H9 (cell line): ENCODE measurements at regions not wholly inside any gene's neighbourhood (a gene's known extent, or its start where the extent isn't known, plus 50 kb on each side); places are given as distances from the start of the nearest gene placed in this dataset.

Experiments
- DNase-seq: peaks from one replicate; pipeline ENCODE4 v3.0.0-alpha.2; 2017
- H2AFZ ChIP-seq: one replicate; pipeline ENCODE4 v1.6.1; 2013; ENCODE audit warnings: mild to moderate bottlenecking, low read length, control low read depth, moderate library complexity
- H2AK5ac ChIP-seq: 2 replicates; pipeline ENCODE4 v1.6.1; 2013; ENCODE audit warnings: low read length, control low read depth, mixed read lengths; ENCODE audit not compliant: insufficient read length
- H2BK120ac ChIP-seq: one replicate; pipeline ENCODE4 v1.6.1; 2013; ENCODE audit warnings: low read depth, mild to moderate bottlenecking, low read length, control low read depth, inconsistent platforms; ENCODE audit not compliant: poor library complexity, severe bottlenecking
- H2BK12ac ChIP-seq: 2 replicates; pipeline ENCODE4 v1.6.1; 2013; ENCODE audit warnings: low read length, control low read depth, mixed read lengths, low read depth; ENCODE audit not compliant: insufficient read length
- H2BK15ac ChIP-seq: 2 replicates; pipeline ENCODE4 v1.6.1; 2013; ENCODE audit warnings: low read depth, low read length, control low read depth
- H2BK20ac ChIP-seq: one replicate; pipeline ENCODE4 v1.6.1; 2013; ENCODE audit warnings: low read depth, mild to moderate bottlenecking, low read length, control low read depth, inconsistent platforms; ENCODE audit not compliant: poor library complexity, severe bottlenecking
- H2BK5ac ChIP-seq: 2 replicates; pipeline ENCODE4 v1.6.1; 2013; ENCODE audit warnings: low read length, control low read depth, mixed read lengths; ENCODE audit not compliant: insufficient read length
- H3K14ac ChIP-seq: 2 replicates; pipeline ENCODE4 v1.6.1; 2013; ENCODE audit warnings: low read length, control low read depth; ENCODE audit not compliant: insufficient read depth
- H3K18ac ChIP-seq: 2 replicates; pipeline ENCODE4 v1.6.1; 2013; ENCODE audit warnings: low read depth, mild to moderate bottlenecking, mixed read lengths, low read length, control low read depth; ENCODE audit not compliant: insufficient read length
- H3K23ac ChIP-seq: 2 replicates; pipeline ENCODE4 v1.6.1; 2013; ENCODE audit warnings: low read length, control low read depth, mixed read lengths, low read depth; ENCODE audit not compliant: insufficient read length
- H3K23me2 ChIP-seq: 2 replicates; pipeline ENCODE4 v1.6.1; 2013; ENCODE audit warnings: low read depth, mild to moderate bottlenecking, mixed read lengths, low read length, control low read depth; ENCODE audit not compliant: insufficient read length, poor library complexity, severe bottlenecking
- H3K27ac ChIP-seq: 2 replicates; pipeline ENCODE4 v1.5.1; 2013; ENCODE audit warnings: low read length, control low read depth, mixed read lengths, low read depth; ENCODE audit not compliant: insufficient read length
- H3K27me3 ChIP-seq: 2 replicates; pipeline ENCODE4 v1.6.1; 2013; ENCODE audit warnings: low read length, control low read depth, inconsistent platforms; ENCODE audit not compliant: insufficient read depth
- H3K4ac ChIP-seq: 2 replicates; pipeline ENCODE4 v1.6.1; 2013; ENCODE audit warnings: low read depth, mild to moderate bottlenecking, control low read depth, inconsistent platforms, low read length, moderate library complexity
- H3K4me1 ChIP-seq: 2 replicates; pipeline ENCODE4 v1.6.1; 2013; ENCODE audit warnings: low read length, control low read depth, inconsistent platforms; ENCODE audit not compliant: insufficient read depth
- H3K4me2 ChIP-seq: 2 replicates; pipeline ENCODE4 v1.6.1; 2013; ENCODE audit warnings: low read length, control low read depth, mixed read lengths; ENCODE audit not compliant: insufficient read length, insufficient read depth
- H3K56ac ChIP-seq: 2 replicates; pipeline ENCODE4 v1.6.1; 2013; ENCODE audit warnings: low read depth, mild to moderate bottlenecking, mixed read lengths, low read length, control low read depth; ENCODE audit not compliant: insufficient read length
- H3K79me1 ChIP-seq: 2 replicates; pipeline ENCODE4 v1.6.1; 2013; ENCODE audit warnings: low read depth, mild to moderate bottlenecking, moderate library complexity, low read length, control low read depth, inconsistent platforms; ENCODE audit not compliant: insufficient read depth, poor library complexity, severe bottlenecking
- H3K79me2 ChIP-seq: 2 replicates; pipeline ENCODE4 v1.6.1; 2013; ENCODE audit warnings: low read length, control low read depth, inconsistent platforms; ENCODE audit not compliant: insufficient read depth
- H3K9ac ChIP-seq: 2 replicates; pipeline ENCODE4 v1.6.1; 2013; ENCODE audit warnings: low read length, control low read depth, mixed read lengths; ENCODE audit not compliant: insufficient read length; ENCODE audit errors: extremely low read depth
- H3K9me3 ChIP-seq: one replicate; pipeline ENCODE4 v1.6.1; 2013; ENCODE audit warnings: low read depth, low read length, inconsistent platforms; ENCODE audit not compliant: control insufficient read depth
- H3T11ph ChIP-seq: one replicate; pipeline ENCODE4 v1.6.1; 2013; ENCODE audit warnings: mild to moderate bottlenecking, low read length, control low read depth, inconsistent platforms
- H4K20me1 ChIP-seq: one replicate; pipeline ENCODE4 v1.6.1; 2013; ENCODE audit not compliant: control insufficient read depth, insufficient read length, insufficient read depth
- H4K5ac ChIP-seq: 2 replicates; pipeline ENCODE4 v1.6.1; 2013; ENCODE audit warnings: low read depth, mild to moderate bottlenecking, mixed read lengths, low read length, control low read depth; ENCODE audit not compliant: insufficient read length
- H4K8ac ChIP-seq: replicated peaks from 2 replicates; pipeline ENCODE4 v1.6.1; 2013; ENCODE audit warnings: low read length, control low read depth, mixed read lengths, low read depth; ENCODE audit not compliant: insufficient read length
- H4K91ac ChIP-seq: 2 replicates; pipeline ENCODE4 v1.6.1; 2013; ENCODE audit warnings: low read depth, mild to moderate bottlenecking, moderate library complexity, mixed read lengths, low read length, control low read depth; ENCODE audit not compliant: insufficient read length
- H3K27ac Mint-ChIP-seq, 3 experiments: 2 replicates in 2 of 3; 3 replicates in 1 of 3; pipeline ENCODE4 v1.8.0; 2020 to 2021; ENCODE audit warnings: mixed read lengths in 3 of 3, mild to moderate bottlenecking in 1 of 3, moderate library complexity in 1 of 3
- H3K27me3 Mint-ChIP-seq: 2 replicates; pipeline ENCODE4 v1.8.0; 2021; ENCODE audit warnings: low read depth, mild to moderate bottlenecking, moderate library complexity, mixed read lengths
- H3K36me3 Mint-ChIP-seq, 3 experiments: 2 replicates in 2 of 3; 3 replicates in 1 of 3; pipeline ENCODE4 v1.8.0; 2020 to 2021; ENCODE audit warnings: low read depth in 3 of 3, mixed read lengths in 3 of 3; ENCODE audit not compliant: insufficient read depth in 1 of 3
- H3K4me1 Mint-ChIP-seq, 2 experiments: 2 replicates each; pipeline ENCODE4 v1.8.0; 2020; ENCODE audit warnings: mixed read lengths in 2 of 2
- H3K4me3 Mint-ChIP-seq, 2 experiments: 2 replicates in 1 of 2; 3 replicates in 1 of 2; pipeline ENCODE4 v1.8.0; 2020 to 2021; ENCODE audit warnings: mild to moderate bottlenecking in 2 of 2, mixed read lengths in 2 of 2, moderate library complexity in 1 of 2
- H3K9me3 Mint-ChIP-seq, 2 experiments: 2 replicates in 1 of 2; 3 replicates in 1 of 2; pipeline ENCODE4 v1.8.0; 2020; ENCODE audit warnings: mild to moderate bottlenecking in 2 of 2, mixed read lengths in 2 of 2, moderate library complexity in 1 of 2
- WGBS: extraction: QIAGEN DNeasy Blood & Tissue Kit; methylation state at CpG from one replicate; pipeline ENCODE4 v1.1.7; 2013; ENCODE audit warnings: missing lambda C conversion rate, low lambda C conversion rate, mixed read lengths; ENCODE audit not compliant: insufficient read length; ENCODE audit errors: extremely low coverage; 5-methylcytosine and 5-hydroxymethylcytosine counted together
- TF ChIP-seq, protein P1 (sequence below): fragments of 200-600 bp; sonication (generic); conservative IDR thresholded peaks from 3 replicates; pipeline ENCODE4 v1.8.0; 2021; ENCODE audit warnings: antibody characterized with exemption, mild to moderate bottlenecking

GRCh38 chrX:118251271-118251670 lies 94.6 kb upstream of the WDR44 start:
- H4K8ac ChIP-seq, result no peak overlapping the region
- no peaks in the 10 kb centered on the region for H3K9me3 ChIP-seq
- TF ChIP-seq, protein P1, sequence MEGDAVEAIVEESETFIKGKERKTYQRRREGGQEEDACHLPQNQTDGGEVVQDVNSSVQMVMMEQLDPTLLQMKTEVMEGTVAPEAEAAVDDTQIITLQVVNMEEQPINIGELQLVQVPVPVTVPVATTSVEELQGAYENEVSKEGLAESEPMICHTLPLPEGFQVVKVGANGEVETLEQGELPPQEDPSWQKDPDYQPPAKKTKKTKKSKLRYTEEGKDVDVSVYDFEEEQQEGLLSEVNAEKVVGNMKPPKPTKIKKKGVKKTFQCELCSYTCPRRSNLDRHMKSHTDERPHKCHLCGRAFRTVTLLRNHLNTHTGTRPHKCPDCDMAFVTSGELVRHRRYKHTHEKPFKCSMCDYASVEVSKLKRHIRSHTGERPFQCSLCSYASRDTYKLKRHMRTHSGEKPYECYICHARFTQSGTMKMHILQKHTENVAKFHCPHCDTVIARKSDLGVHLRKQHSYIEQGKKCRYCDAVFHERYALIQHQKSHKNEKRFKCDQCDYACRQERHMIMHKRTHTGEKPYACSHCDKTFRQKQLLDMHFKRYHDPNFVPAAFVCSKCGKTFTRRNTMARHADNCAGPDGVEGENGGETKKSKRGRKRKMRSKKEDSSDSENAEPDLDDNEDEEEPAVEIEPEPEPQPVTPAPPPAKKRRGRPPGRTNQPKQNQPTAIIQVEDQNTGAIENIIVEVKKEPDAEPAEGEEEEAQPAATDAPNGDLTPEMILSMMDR, result no peak
- Mint-ChIP-seq H3K27ac (no peak overlapping the region), H3K9me3 (peaks cover 4 to 42% of the 10 kb centered on the region in 2 experiments), H3K27me3 (no peaks in the 10 kb centered on the region), H3K4me3 (no peak overlapping the region), H3K36me3 (no peaks in the 10 kb centered on the region; a peak in 1 of 7 replicates), H3K4me1 (no peaks in the 10 kb centered on the region)
- H2AK5ac ChIP-seq, result no peak overlapping the region
- H4K20me1 ChIP-seq, result no peaks in the 10 kb centered on the region
- no peak overlapping the region for H3K4me2 ChIP-seq
- no peak overlapping the region for H3T11ph ChIP-seq
- no peak overlapping the region for H2BK15ac ChIP-seq
- no CpG with 5 or more reads among the region's 3 CpGs for WGBS
- no peaks in the 10 kb centered on the region for H3K79me1 ChIP-seq
- H3K79me2 ChIP-seq, result no peaks in the 10 kb centered on the region
- no peak overlapping the region for H3K9ac ChIP-seq
- no peaks in the 10 kb centered on the region for H3K27me3 ChIP-seq
- no peak overlapping the region for H2BK5ac ChIP-seq
- no peak overlapping the region for H3K14ac ChIP-seq
- no peaks in the 10 kb centered on the region for H3K23me2 ChIP-seq
- H3K23ac ChIP-seq, result no peak overlapping the region
- H3K4ac ChIP-seq, result no peak overlapping the region
- no peak for DNase-seq
- no peak overlapping the region for H3K56ac ChIP-seq
- H3K27ac ChIP-seq, result no peak overlapping the region
- no peak overlapping the region for H4K91ac ChIP-seq
- no peak overlapping the region for H2BK12ac ChIP-seq
- no peaks in the 10 kb centered on the region for H3K4me1 ChIP-seq
- H3K18ac ChIP-seq, result no peak overlapping the region
- no peak overlapping the region for H2BK120ac ChIP-seq
- no peak overlapping the region for H4K5ac ChIP-seq
- no peak overlapping the region for H2AFZ ChIP-seq
- H2BK20ac ChIP-seq, result no peak overlapping the region
